ENCODE measurements at regions not wholly inside any gene's neighbourhood (a gene's known extent, or its start where the extent isn't known, plus 50 kb on each side); places are given as distances from the start of the nearest gene placed in this dataset.

DNA sequence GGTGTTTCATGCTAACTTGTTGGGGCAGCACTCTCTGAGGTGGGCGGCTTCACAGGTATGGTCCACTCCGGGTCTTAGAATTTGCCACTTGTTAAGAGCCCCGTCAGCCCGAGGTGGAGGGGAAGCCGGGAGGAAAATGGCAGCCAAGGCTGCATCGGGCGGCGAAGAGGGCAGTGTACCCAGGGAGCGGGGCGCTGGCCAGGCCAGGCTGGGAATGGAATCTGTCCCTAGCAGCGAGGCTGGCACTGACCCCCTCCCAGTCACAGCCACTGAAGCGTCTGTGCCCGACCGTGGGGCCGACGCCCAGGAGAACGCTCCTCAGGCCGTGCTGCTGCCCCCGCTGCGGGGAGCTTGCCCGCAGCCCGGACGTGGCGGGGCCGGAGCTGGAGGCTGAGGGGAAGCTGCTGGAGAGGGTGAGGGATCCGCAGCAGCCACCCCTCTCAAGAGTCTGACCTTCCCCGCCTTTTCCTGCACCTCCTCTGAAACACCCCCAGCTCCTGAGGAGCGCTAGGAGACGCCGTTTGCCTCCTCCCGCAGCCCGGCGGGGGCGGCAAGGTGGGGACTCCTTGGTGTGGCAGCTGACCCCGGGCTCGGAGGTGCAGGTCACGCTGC, 313.8 kb upstream of the SPRY2 start:
- WGBS (ENCODE audit: insufficient coverage) = 58% methylated on average over 31 of the region's 37 CpGs
- no peaks in the 10 kb centered on the region for H3K36me3 ChIP-seq (ENCODE audit: control insufficient read depth in 2 of 2, extremely low read depth in 1 of 2, insufficient read depth in 1 of 2, low read length in 1 of 2)
- Mint-ChIP-seq H3K36me3 (no peaks in the 10 kb centered on the region), H3K4me1 (no peaks in the 10 kb centered on the region), H3K27me3 (peaks cover 0 to 2% of the 10 kb centered on the region in 2 donors), H3K9me3 (peaks cover 10 to 33% (median 17%) of the 10 kb centered on the region in 3 donors), H3K27ac (no peak overlapping the region), H3K4me3 (peak overlapping the region in 2 of 3 donors; percentile 21 to 22)
- H3K9me3 ChIP-seq = no peaks in the 10 kb centered on the region
- ATAC-seq (replicated peaks in 1 of 4) (no peak), DNase-seq (no peak)
- H3K27me3 ChIP-seq (replicated peaks in 1 of 2; ENCODE audit: control insufficient read depth in 2 of 2, extremely low read depth in 1 of 2, insufficient read depth in 2 of 2, low read length in 1 of 2) = no peaks in the 10 kb centered on the region
- ChIA-PET CTCF (no interaction called here), POLR2A (no interaction called here)
- no peak overlapping the region for H3K27ac ChIP-seq (ENCODE audit: low read length)
- no peaks in the 10 kb centered on the region for H3K4me1 ChIP-seq (ENCODE audit: control insufficient read depth in 1 of 2, extremely low read depth in 1 of 2, insufficient read depth in 2 of 2, low read length in 2 of 2)
- H3K4me3 ChIP-seq (ENCODE audit: control insufficient read depth in 1 of 2, extremely low read depth in 1 of 2, low read length in 1 of 2) = peak overlapping the region in 1 of 2 donors; percentile 50

DNA sequence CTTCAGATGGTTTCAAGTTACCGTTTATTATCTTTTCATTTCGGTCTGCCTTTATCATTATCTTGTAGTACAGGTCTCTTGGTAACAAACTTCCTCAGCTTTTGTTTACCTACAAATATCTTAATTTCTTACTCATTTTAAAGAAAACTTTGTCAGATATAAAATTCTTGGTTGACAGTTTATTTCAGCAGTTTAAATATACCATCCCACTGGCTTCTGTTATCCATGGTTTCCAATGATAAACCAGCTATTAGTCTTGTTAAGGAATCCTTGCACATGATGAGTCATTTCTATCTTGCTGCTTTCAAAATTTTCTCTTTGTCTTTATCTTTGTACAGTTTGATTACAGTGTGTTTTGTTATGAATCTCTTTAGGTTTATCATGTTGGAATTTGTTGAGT, 308.3 kb upstream of the SPRY2 start:
- POLR2A ChIA-PET = no interaction called here
- Mint-ChIP-seq H3K4me1 (no peaks in the 10 kb centered on the region), H3K9me3 (peaks cover 2 to 31% (median 10%) of the 10 kb centered on the region in 3 donors), H3K27me3 (peaks cover 0 to 2% of the 10 kb centered on the region in 2 donors), H3K27ac (no peak overlapping the region), H3K36me3 (no peaks in the 10 kb centered on the region), H3K4me3 (no peak overlapping the region)
- ATAC-seq (replicated peaks in 1 of 4) (no peak), DNase-seq (no peak)
- Histone ChIP-seq H3K4me1 (ENCODE audit: control insufficient read depth in 1 of 2, extremely low read depth in 1 of 2, insufficient read depth in 2 of 2, low read length in 2 of 2) (no peaks in the 10 kb centered on the region), H3K27me3 (replicated peaks in 1 of 2; ENCODE audit: control insufficient read depth in 2 of 2, extremely low read depth in 1 of 2, insufficient read depth in 2 of 2, low read length in 1 of 2) (no peaks in the 10 kb centered on the region), H3K9me3 (peaks cover 2% of the 10 kb centered on the region), H3K4me3 (ENCODE audit: control insufficient read depth in 1 of 2, extremely low read depth in 1 of 2, low read length in 1 of 2) (no peak overlapping the region), H3K36me3 (ENCODE audit: control insufficient read depth in 2 of 2, extremely low read depth in 1 of 2, insufficient read depth in 1 of 2, low read length in 1 of 2) (no peaks in the 10 kb centered on the region), H3K27ac (ENCODE audit: low read length) (no peak overlapping the region)
- CTCF ChIA-PET = no interaction called here
- no CpG with 5 or more reads among the region's 2 CpGs for WGBS (ENCODE audit: insufficient coverage)

DNA sequence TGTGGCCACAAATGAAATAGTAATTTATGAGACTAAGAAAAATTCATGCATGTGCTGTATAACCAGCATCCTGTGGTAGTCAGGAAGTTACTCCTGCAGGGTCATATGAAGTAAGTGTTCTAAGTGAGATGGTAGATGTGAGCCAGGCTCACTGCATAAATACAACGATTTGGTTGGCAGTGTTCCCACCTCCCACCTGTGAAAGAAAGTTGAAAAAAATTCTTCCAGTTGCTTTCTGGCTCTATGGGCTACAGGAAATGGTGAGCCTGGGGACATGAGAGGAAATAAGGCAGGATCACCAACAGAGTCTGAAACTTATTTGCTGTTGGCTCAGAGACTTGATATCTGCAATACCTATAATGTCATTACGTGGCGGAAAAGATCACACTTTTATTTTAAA, 301.7 kb upstream of the SPRY2 start:
- Mint-ChIP-seq H3K36me3 (no peaks in the 10 kb centered on the region), H3K4me1 (no peaks in the 10 kb centered on the region), H3K4me3 (no peak overlapping the region), H3K27me3 (no peaks in the 10 kb centered on the region), H3K27ac (no peak overlapping the region), H3K9me3 (peaks cover 0 to 24% (median 0%) of the 10 kb centered on the region in 3 donors)
- Histone ChIP-seq H3K9me3 (no peaks in the 10 kb centered on the region), H3K27me3 (replicated peaks in 1 of 2; ENCODE audit: control insufficient read depth in 2 of 2, extremely low read depth in 1 of 2, insufficient read depth in 2 of 2, low read length in 1 of 2) (no peaks in the 10 kb centered on the region), H3K36me3 (ENCODE audit: control insufficient read depth in 2 of 2, extremely low read depth in 1 of 2, insufficient read depth in 1 of 2, low read length in 1 of 2) (no peaks in the 10 kb centered on the region), H3K4me3 (ENCODE audit: control insufficient read depth in 1 of 2, extremely low read depth in 1 of 2, low read length in 1 of 2) (no peak overlapping the region), H3K4me1 (ENCODE audit: control insufficient read depth in 1 of 2, extremely low read depth in 1 of 2, insufficient read depth in 2 of 2, low read length in 2 of 2) (no peaks in the 10 kb centered on the region), H3K27ac (ENCODE audit: low read length) (no peak overlapping the region)
- CTCF ChIA-PET = no interaction called here
- no peak for DNase-seq
- POLR2A ChIA-PET = no interaction called here
- WGBS (ENCODE audit: insufficient coverage) = no CpG with 5 or more reads among the region's 3 CpGs
- no peak for ATAC-seq (replicated peaks in 1 of 4)

DNA sequence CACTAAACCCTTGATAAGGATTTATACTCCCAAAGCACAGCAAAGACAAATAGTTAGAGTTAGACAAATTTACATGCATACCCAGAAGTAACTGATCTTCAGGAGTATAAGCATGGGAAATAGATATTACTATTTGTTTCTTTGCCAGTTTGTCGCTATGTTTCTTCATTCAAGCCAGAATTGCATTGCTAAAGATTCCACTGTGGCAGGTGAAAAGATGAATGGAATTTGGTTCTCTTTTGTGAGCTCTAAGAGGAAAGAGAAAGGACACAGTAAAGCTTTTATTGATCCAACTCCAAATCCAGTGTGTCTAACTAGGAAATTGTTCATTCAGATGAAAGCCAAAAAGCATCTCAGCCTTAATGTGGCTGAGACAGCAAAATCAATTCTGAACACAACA, 292.3 kb upstream of the SPRY2 start:
- Histone ChIP-seq H3K36me3 (ENCODE audit: control insufficient read depth in 2 of 2, extremely low read depth in 1 of 2, insufficient read depth in 1 of 2, low read length in 1 of 2) (no peaks in the 10 kb centered on the region), H3K27ac (ENCODE audit: low read length) (no peak overlapping the region), H3K4me1 (ENCODE audit: control insufficient read depth in 1 of 2, extremely low read depth in 1 of 2, insufficient read depth in 2 of 2, low read length in 2 of 2) (peaks cover 0 to 3% of the 10 kb centered on the region in 2 experiments), H3K4me3 (ENCODE audit: control insufficient read depth in 1 of 2, extremely low read depth in 1 of 2, low read length in 1 of 2) (no peak overlapping the region), H3K27me3 (replicated peaks in 1 of 2; ENCODE audit: control insufficient read depth in 2 of 2, extremely low read depth in 1 of 2, insufficient read depth in 2 of 2, low read length in 1 of 2) (no peaks in the 10 kb centered on the region), H3K9me3 (no peaks in the 10 kb centered on the region)
- ATAC-seq (replicated peaks in 1 of 4) (no peak), DNase-seq (no peak)
- no peaks in the 10 kb centered on the region for H3K27me3 Mint-ChIP-seq
- H3K4me1 Mint-ChIP-seq = no peaks in the 10 kb centered on the region
- 100% methylated on average over 1 of the region's 1 CpG for WGBS (ENCODE audit: insufficient coverage)
- no peak overlapping the region for H3K27ac Mint-ChIP-seq
- ChIA-PET POLR2A (interaction anchor here in 1 of 2 donors (0.6 kb wide), 1 partner anchor 68 kb away, joined by 4 read pairs; no protein-coding TSS in a partner anchor), CTCF (no interaction called here)
- H3K9me3 Mint-ChIP-seq = peaks cover 0 to 3% (median 0%) of the 10 kb centered on the region in 3 donors
- H3K4me3 Mint-ChIP-seq = no peak overlapping the region
- no peaks in the 10 kb centered on the region for H3K36me3 Mint-ChIP-seq

DNA sequence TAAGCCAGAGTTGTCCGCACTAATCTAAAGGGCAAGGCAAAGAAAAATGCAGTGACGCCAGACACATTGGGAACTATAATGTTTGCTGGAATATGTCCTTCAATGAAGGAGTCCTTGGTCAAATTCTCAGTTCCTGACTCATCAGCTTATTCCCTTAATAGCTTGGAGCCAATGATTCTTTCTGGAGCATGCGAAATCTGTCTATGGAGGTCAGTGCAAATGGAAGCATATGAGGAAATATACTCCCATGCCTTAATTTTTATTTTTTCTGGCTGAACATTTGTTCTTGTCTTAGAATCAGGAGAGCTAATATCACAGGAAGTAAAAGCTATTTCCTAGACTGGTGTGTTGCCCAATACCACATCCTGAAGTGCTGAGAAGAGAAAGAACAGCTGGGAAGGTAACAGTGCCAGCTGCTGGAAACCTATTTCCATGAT, 289.8 kb upstream of the SPRY2 start:
- no peaks in the 10 kb centered on the region for H3K36me3 ChIP-seq (ENCODE audit: control insufficient read depth in 2 of 2, extremely low read depth in 1 of 2, insufficient read depth in 1 of 2, low read length in 1 of 2)
- H3K27ac Mint-ChIP-seq = no peak overlapping the region
- DNase-seq (no peak), ATAC-seq (replicated peaks in 1 of 4) (no peak)
- H3K4me1 ChIP-seq (ENCODE audit: control insufficient read depth in 1 of 2, extremely low read depth in 1 of 2, insufficient read depth in 2 of 2, low read length in 2 of 2) = peaks cover 0 to 3% of the 10 kb centered on the region in 2 experiments
- ChIA-PET CTCF (no interaction called here), POLR2A (no interaction called here)
- no peaks in the 10 kb centered on the region for H3K36me3 Mint-ChIP-seq
- no peaks in the 10 kb centered on the region for H3K27me3 ChIP-seq (replicated peaks in 1 of 2; ENCODE audit: control insufficient read depth in 2 of 2, extremely low read depth in 1 of 2, insufficient read depth in 2 of 2, low read length in 1 of 2)
- H3K9me3 ChIP-seq = no peaks in the 10 kb centered on the region
- no peak overlapping the region for H3K27ac ChIP-seq (ENCODE audit: low read length)
- no peaks in the 10 kb centered on the region for H3K4me1 Mint-ChIP-seq
- no peak overlapping the region for H3K4me3 ChIP-seq (ENCODE audit: control insufficient read depth in 1 of 2, extremely low read depth in 1 of 2, low read length in 1 of 2)
- no peaks in the 10 kb centered on the region for H3K27me3 Mint-ChIP-seq
- WGBS (ENCODE audit: insufficient coverage) = 100% methylated on average over 1 of the region's 3 CpGs
- no peak overlapping the region for H3K4me3 Mint-ChIP-seq
- H3K9me3 Mint-ChIP-seq = peaks cover 0 to 3% (median 0%) of the 10 kb centered on the region in 3 donors

DNA sequence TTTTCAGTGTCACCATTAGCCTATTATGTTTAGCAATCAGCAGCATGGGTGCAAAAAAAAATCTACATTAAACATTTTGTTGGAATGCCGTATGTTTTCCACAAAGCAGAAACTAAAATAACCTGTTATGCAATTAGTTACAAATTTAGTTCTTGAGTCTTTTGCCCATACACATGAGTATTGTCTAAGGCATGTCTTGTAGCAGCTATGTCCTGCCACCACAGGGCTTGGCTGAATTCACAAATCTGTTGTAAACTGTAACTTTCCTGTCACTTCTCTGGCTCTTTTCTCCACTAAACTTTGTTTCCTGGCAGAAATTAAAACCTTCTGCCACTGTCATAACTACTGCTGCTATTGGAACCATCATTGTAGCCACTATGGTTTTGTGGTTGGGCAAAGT, 277.9 kb upstream of the SPRY2 start:
- H3K9me3 ChIP-seq = no peaks in the 10 kb centered on the region
- ChIA-PET POLR2A (no interaction called here), CTCF (no interaction called here)
- H3K27ac ChIP-seq (ENCODE audit: low read length) = no peak overlapping the region
- no peaks in the 10 kb centered on the region for H3K36me3 Mint-ChIP-seq
- no peaks in the 10 kb centered on the region for H3K4me1 Mint-ChIP-seq
- H3K27me3 ChIP-seq (replicated peaks in 1 of 2; ENCODE audit: control insufficient read depth in 2 of 2, extremely low read depth in 1 of 2, insufficient read depth in 2 of 2, low read length in 1 of 2) = no peaks in the 10 kb centered on the region
- H3K4me1 ChIP-seq (ENCODE audit: control insufficient read depth in 1 of 2, extremely low read depth in 1 of 2, insufficient read depth in 2 of 2, low read length in 2 of 2) = no peaks in the 10 kb centered on the region
- ATAC-seq (replicated peaks in 1 of 4) = no peak
- H3K27ac Mint-ChIP-seq = no peak overlapping the region
- no peak overlapping the region for H3K4me3 ChIP-seq (ENCODE audit: control insufficient read depth in 1 of 2, extremely low read depth in 1 of 2, low read length in 1 of 2)
- no CpG with 5 or more reads among the region's 1 CpG for WGBS (ENCODE audit: insufficient coverage)
- no peak overlapping the region for H3K4me3 Mint-ChIP-seq
- H3K9me3 Mint-ChIP-seq = peaks cover 0 to 6% (median 5%) of the 10 kb centered on the region in 3 donors
- H3K27me3 Mint-ChIP-seq = no peaks in the 10 kb centered on the region
- H3K36me3 ChIP-seq (ENCODE audit: control insufficient read depth in 2 of 2, extremely low read depth in 1 of 2, insufficient read depth in 1 of 2, low read length in 1 of 2) = no peaks in the 10 kb centered on the region
- DNase-seq = no peak

DNA sequence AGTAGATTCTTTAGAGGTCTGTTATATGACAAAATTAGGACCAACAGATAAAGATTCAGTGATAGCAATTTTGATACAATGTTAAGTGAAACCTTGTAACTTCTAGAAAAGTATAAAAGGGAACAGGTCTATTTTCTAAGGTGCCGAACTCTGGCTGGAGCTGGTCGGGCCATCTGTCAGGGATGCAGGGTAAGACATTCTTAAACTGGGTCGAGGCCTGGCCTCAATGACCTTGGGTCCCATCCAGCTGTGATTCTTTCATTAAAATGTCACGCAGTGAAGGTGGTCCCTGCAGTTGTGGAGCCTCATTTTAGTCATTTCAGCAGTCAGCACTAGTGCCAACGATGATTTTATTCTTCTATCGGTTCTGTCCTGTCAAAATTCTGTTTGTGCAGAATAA, 271.9 kb upstream of the SPRY2 start:
- Histone ChIP-seq H3K4me3 (ENCODE audit: control insufficient read depth in 1 of 2, extremely low read depth in 1 of 2, low read length in 1 of 2) (no peak overlapping the region), H3K27me3 (replicated peaks in 1 of 2; ENCODE audit: control insufficient read depth in 2 of 2, extremely low read depth in 1 of 2, insufficient read depth in 2 of 2, low read length in 1 of 2) (no peaks in the 10 kb centered on the region), H3K9me3 (no peaks in the 10 kb centered on the region), H3K27ac (ENCODE audit: low read length) (no peak overlapping the region), H3K36me3 (ENCODE audit: control insufficient read depth in 2 of 2, extremely low read depth in 1 of 2, insufficient read depth in 1 of 2, low read length in 1 of 2) (no peaks in the 10 kb centered on the region), H3K4me1 (ENCODE audit: control insufficient read depth in 1 of 2, extremely low read depth in 1 of 2, insufficient read depth in 2 of 2, low read length in 2 of 2) (no peaks in the 10 kb centered on the region)
- Mint-ChIP-seq H3K36me3 (no peaks in the 10 kb centered on the region), H3K9me3 (peaks cover 0 to 9% (median 7%) of the 10 kb centered on the region in 3 donors), H3K27ac (no peak overlapping the region), H3K4me1 (no peaks in the 10 kb centered on the region), H3K4me3 (no peak overlapping the region), H3K27me3 (no peaks in the 10 kb centered on the region)
- ChIA-PET POLR2A (no interaction called here), CTCF (no interaction called here)
- ATAC-seq (replicated peaks in 1 of 4) (no peak), DNase-seq (no peak)
- 75% methylated on average over 6 of the region's 6 CpGs for whole genome bisulfite sequencing (ENCODE audit: insufficient coverage)
